Transverse colon (tissue), 4 donors: ENCODE measurements at regions not wholly inside any gene's neighbourhood (a gene's known extent, or its start where the extent isn't known, plus 50 kb on each side); places are given as distances from the start of the nearest gene placed in this dataset.

Source experiments
- CTCF ChIP-seq, 5 experiments: fragments of 200-600 bp in 3 of 5; fragments of 450-650 bp in 2 of 5; sonication (generic) in 3 of 5; IDR thresholded peaks; 1 replicate in 2 of 5; 2 replicates in 3 of 5; pipeline ENCODE4 v1.5.1; 2016 to 2017; ENCODE audit warnings: antibody characterized with exemption in 5 of 5, inconsistent platforms in 3 of 5, mild to moderate bottlenecking in 2 of 5, moderate library complexity in 1 of 5
- POLR2AphosphoS5 ChIP-seq, 3 donors: sonication (generic); formaldehyde crosslinking; IDR thresholded peaks; one replicate each; pipeline ENCODE4 v1.6.1; 2016; ENCODE audit warnings: antibody characterized with exemption in 3 of 3

GRCh38 chr5:17089690-17090089, 127.7 kb upstream of the BASP1 start:
- TF ChIP-seq CTCF (IDR thresholded peaks at IDR 0.05) (no peak), POLR2AphosphoS5 (IDR thresholded peaks at IDR 0.05) (no peak)
